Naive thymus-derived CD4-positive, alpha-beta T cell (primary cell): ENCODE measurements at regions not wholly inside any gene's neighbourhood (a gene's known extent, or its start where the extent isn't known, plus 50 kb on each side); places are given as distances from the start of the nearest gene placed in this dataset.

ENCODE experiments used
- ATAC-seq: fragments of 150-1000 bp; cut with Tn5 transposase; 2 replicates; pipeline ENCODE4 v1.10.0; 2021; ENCODE audit warnings: mild to moderate bottlenecking, moderate library complexity
- CTCF ChIA-PET: fragments of 350-600 bp; sonication (Branson Sonifier 250); formaldehyde crosslinking; loops from one replicate; lab custom pipeline; 2021; ENCODE audit warnings: antibody characterized with exemption; lab: Charles Lee
- POLR2A ChIA-PET: fragments of 350-600 bp; sonication (Branson Sonifier 250); formaldehyde crosslinking; loops from one replicate; lab custom pipeline; 2021; ENCODE audit warnings: antibody characterized with exemption, inconsistent platforms; lab: Charles Lee
- DNase-seq, 9 donors: peaks; one replicate each; pipeline versions ENCODE4 v3.0.0 to v3.0.0-alpha.2; 2020 to 2022; ENCODE audit warnings: mixed read lengths in 1 of 9
- H3K27ac ChIP-seq: one replicate; pipeline ENCODE4 v1.7.0; 2013; ENCODE audit warnings: mild to moderate bottlenecking, low read depth, low read length, moderate library complexity
- H3K27me3 ChIP-seq, 2 donors: one replicate each; pipeline ENCODE4 v1.7.0; 2013; ENCODE audit warnings: low read length in 2 of 2, mild to moderate bottlenecking in 2 of 2, moderate library complexity in 2 of 2; ENCODE audit not compliant: control insufficient read depth in 2 of 2, insufficient read depth in 2 of 2
- H3K36me3 ChIP-seq, 3 experiments: 1 replicate in 2 of 3; 2 replicates in 1 of 3; pipeline ENCODE4 v1.7.0; 2013; ENCODE audit warnings: low read length in 3 of 3, mild to moderate bottlenecking in 3 of 3, moderate library complexity in 1 of 3; ENCODE audit not compliant: insufficient read depth in 3 of 3, control insufficient read depth in 2 of 3
- H3K4me1 ChIP-seq, 2 donors: one replicate each; pipeline ENCODE4 v1.7.0; 2013; ENCODE audit warnings: low read length in 2 of 2, mild to moderate bottlenecking in 2 of 2, moderate library complexity in 1 of 2; ENCODE audit not compliant: control insufficient read depth in 2 of 2, insufficient read depth in 2 of 2
- H3K4me3 ChIP-seq: 2 replicates; pipeline ENCODE4 v1.7.0; 2013; ENCODE audit warnings: mild to moderate bottlenecking, low read length
- H3K9me3 ChIP-seq, 3 experiments: 1 replicate in 2 of 3; 2 replicates in 1 of 3; pipeline ENCODE4 v1.7.0; 2013; ENCODE audit warnings: low read length in 3 of 3; ENCODE audit not compliant: control insufficient read depth in 2 of 3
- H3K27ac Mint-ChIP-seq, 9 donors: one replicate each; pipeline ENCODE4 v1.8.0; 2020 to 2022; ENCODE audit warnings: mixed read lengths in 9 of 9, mild to moderate bottlenecking in 8 of 9, moderate library complexity in 5 of 9, inconsistent platforms in 2 of 9
- H3K27me3 Mint-ChIP-seq, 5 donors: one replicate each; pipeline ENCODE4 v1.8.0; 2021 to 2022; ENCODE audit warnings: mixed read lengths in 5 of 5, mild to moderate bottlenecking in 1 of 5
- H3K36me3 Mint-ChIP-seq, 5 donors: one replicate each; pipeline ENCODE4 v1.8.0; 2020 to 2022; ENCODE audit warnings: mixed read lengths in 5 of 5, mild to moderate bottlenecking in 3 of 5, inconsistent platforms in 1 of 5
- H3K4me1 Mint-ChIP-seq, 7 donors: one replicate each; pipeline ENCODE4 v1.8.0; 2020 to 2022; ENCODE audit warnings: mixed read lengths in 7 of 7, mild to moderate bottlenecking in 3 of 7, inconsistent platforms in 1 of 7
- H3K4me3 Mint-ChIP-seq, 10 donors: one replicate each; pipeline ENCODE4 v1.8.0; 2020 to 2022; ENCODE audit warnings: mild to moderate bottlenecking in 10 of 10, mixed read lengths in 10 of 10, moderate library complexity in 6 of 10, inconsistent platforms in 2 of 10
- H3K9me3 Mint-ChIP-seq, 11 donors: one replicate each; pipeline ENCODE4 v1.8.0; 2020 to 2022; ENCODE audit warnings: mixed read lengths in 11 of 11, mild to moderate bottlenecking in 4 of 11, inconsistent platforms in 1 of 11, moderate library complexity in 1 of 11
- intact Hi-C, 2 donors: fragments of 100-400 bp; cut with micrococcal nuclease; formaldehyde crosslinking; loops; one replicate each; pipeline ENCODE4 v1.15.1; 2023

DNA sequence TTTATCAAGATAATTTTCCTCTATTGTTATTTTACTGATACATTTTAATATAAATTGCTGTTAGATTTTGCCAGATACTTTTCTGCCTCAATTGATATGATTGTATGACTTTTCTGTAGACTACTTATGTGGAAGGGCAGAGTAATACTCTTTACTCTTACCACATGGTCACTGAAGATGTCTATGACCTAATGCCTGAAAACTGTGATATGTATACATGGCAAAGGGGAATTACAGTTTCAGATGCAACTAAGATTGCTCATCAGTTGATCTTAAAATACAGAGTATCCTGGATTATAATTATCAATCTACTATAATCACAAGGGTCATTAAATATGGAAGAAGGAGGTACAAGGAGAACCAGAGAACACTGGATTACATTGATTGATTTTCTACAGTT, 1528.0 kb downstream of the BRINP3 start:
- Mint-ChIP-seq H3K27ac (no peak overlapping the region), H3K4me1 (no peaks in the 10 kb centered on the region), H3K27me3 (no peaks in the 10 kb centered on the region), H3K36me3 (no peaks in the 10 kb centered on the region), H3K9me3 (peaks cover 0 to 10% (median 4%) of the 10 kb centered on the region in 11 donors), H3K4me3 (no peak overlapping the region)
- H3K4me1 ChIP-seq: no peaks in the 10 kb centered on the region
- ATAC-seq (no peak), DNase-seq (no peak)
- no peak overlapping the region for H3K27ac ChIP-seq
- no peaks in the 10 kb centered on the region for H3K36me3 ChIP-seq
- ChIA-PET CTCF (no interaction called here), POLR2A (no interaction called here)
- H3K4me3 ChIP-seq: no peak overlapping the region
- no peaks in the 10 kb centered on the region for H3K27me3 ChIP-seq
- no peaks in the 10 kb centered on the region for H3K9me3 ChIP-seq
- intact Hi-C loops: no loop called here

GRCh38 chr1:188958461-188959115, 1519.1 kb downstream of the BRINP3 start:
- peaks cover 3 to 25% (median 9%) of the 10 kb centered on the region in 11 donors for H3K9me3 Mint-ChIP-seq
- H3K27me3 ChIP-seq: no peaks in the 10 kb centered on the region
- no peak overlapping the region for H3K4me3 Mint-ChIP-seq
- intact Hi-C loops: no loop called here
- ChIA-PET POLR2A (no interaction called here), CTCF (no interaction called here)
- H3K27ac ChIP-seq: no peak overlapping the region
- H3K4me1 Mint-ChIP-seq: no peaks in the 10 kb centered on the region
- H3K4me3 ChIP-seq: no peak overlapping the region
- H3K27me3 Mint-ChIP-seq: no peaks in the 10 kb centered on the region
- H3K36me3 ChIP-seq: no peaks in the 10 kb centered on the region
- H3K36me3 Mint-ChIP-seq: no peaks in the 10 kb centered on the region
- H3K27ac Mint-ChIP-seq: no peak overlapping the region
- H3K4me1 ChIP-seq: no peaks in the 10 kb centered on the region
- no peak for ATAC-seq
- DNase-seq: no peak
- peaks cover 0 to 3% (median 0%) of the 10 kb centered on the region in 3 experiments for H3K9me3 ChIP-seq

GRCh38 chr1:188986745-188987417, 1490.8 kb downstream of the BRINP3 start:
- no peaks in the 10 kb centered on the region for H3K36me3 ChIP-seq
- no peak overlapping the region for H3K4me3 Mint-ChIP-seq
- no peaks in the 10 kb centered on the region for H3K36me3 Mint-ChIP-seq
- no peak overlapping the region for H3K27ac ChIP-seq
- H3K4me3 ChIP-seq: no peak overlapping the region
- H3K27me3 ChIP-seq: no peaks in the 10 kb centered on the region
- H3K27me3 Mint-ChIP-seq: no peaks in the 10 kb centered on the region
- peaks cover 0 to 32% (median 14%) of the 10 kb centered on the region in 11 donors for H3K9me3 Mint-ChIP-seq
- intact Hi-C loops: no loop called here
- CTCF ChIA-PET: no interaction called here
- ATAC-seq: no peak
- H3K9me3 ChIP-seq: no peaks in the 10 kb centered on the region
- DNase-seq: no peak
- H3K4me1 ChIP-seq: no peaks in the 10 kb centered on the region
- no peak overlapping the region for H3K27ac Mint-ChIP-seq
- POLR2A ChIA-PET: no interaction called here
- no peaks in the 10 kb centered on the region for H3K4me1 Mint-ChIP-seq

DNA sequence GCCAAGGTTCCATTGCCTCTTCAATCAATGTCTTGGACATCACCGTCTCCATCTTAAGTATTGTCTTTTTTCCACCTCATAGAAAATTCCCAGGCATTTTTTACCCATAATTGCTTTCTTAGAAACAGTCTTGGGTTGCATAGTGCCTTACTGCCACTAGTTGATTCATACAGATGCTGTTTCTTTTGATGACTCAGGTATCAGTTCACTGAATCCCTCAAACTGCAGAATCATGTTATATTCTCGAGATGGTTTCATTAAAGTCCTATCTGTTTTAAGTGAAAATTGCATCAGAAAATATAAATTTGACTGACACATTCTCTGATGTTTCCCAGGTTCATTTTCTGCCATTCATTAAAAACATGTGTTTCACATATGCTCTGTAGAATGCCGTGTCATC, 1489.1 kb downstream of the BRINP3 start:
- intact Hi-C loops: no loop called here
- peaks cover 0 to 35% (median 10%) of the 10 kb centered on the region in 11 donors for H3K9me3 Mint-ChIP-seq

DNA sequence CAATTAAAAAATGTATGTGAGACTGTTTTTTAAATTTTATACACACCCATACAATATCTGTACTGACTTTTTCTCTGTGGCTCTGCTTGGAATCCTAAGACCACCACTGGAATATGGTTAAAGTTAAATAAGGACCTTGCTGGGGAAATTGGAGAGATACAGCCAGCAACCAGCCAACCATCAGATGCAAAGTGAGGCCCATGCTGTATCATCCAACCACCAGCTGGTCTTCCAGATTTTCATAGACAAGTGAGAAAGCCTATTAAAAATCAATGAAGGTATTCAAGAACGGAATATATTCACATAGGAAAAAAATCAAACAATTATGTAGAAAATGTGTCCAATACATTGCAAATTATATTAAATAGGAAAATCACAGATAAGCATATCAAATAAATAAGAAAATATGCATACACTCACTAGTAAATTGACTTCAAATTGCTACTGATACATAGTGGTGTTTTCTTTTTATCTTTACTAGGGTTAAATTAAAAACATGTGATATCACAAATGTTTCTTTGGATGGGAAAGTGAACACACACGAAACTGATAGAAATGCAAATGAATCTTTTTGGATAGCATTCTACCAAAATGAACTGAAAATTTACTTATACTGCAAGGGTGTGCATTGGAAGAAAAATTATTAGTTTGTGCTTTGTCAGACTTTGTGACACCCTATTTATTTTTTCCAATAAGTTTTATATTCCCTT, 1486.3 kb downstream of the BRINP3 start:
- CTCF ChIA-PET: no interaction called here

More for the DNA sequence above, 1489.1 kb downstream of the BRINP3 start:
- Histone ChIP-seq H3K4me3 (no peak overlapping the region), H3K27me3 (no peaks in the 10 kb centered on the region), H3K4me1 (no peaks in the 10 kb centered on the region), H3K27ac (no peak overlapping the region), H3K36me3 (no peaks in the 10 kb centered on the region), H3K9me3 (no peaks in the 10 kb centered on the region)
- POLR2A ChIA-PET: no interaction called here
- Mint-ChIP-seq H3K27me3 (no peaks in the 10 kb centered on the region), H3K4me1 (no peaks in the 10 kb centered on the region), H3K27ac (no peak overlapping the region), H3K36me3 (no peaks in the 10 kb centered on the region), H3K4me3 (no peak overlapping the region)
- ATAC-seq (no peak), DNase-seq (no peak)
- CTCF ChIA-PET: no interaction called here

DNA sequence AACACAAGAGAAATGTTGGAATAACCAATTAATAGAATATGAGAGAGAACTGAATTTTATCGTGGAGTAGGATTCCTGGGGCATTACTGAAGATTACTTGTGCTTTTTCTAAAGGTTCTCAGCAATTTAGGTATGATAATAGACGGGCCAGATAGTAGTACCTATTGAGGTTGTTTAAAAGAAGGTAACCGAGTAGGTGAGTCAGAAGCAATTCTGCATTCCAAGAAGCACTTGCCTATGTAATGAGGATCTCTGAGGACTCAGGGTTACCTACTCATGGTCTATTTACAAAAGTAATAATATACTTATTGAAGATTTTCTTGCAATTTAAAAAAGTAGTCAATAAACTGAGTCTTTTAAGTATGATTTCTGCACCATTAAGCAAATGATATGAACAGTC, 1469.8 kb downstream of the BRINP3 start:
- H3K27me3 Mint-ChIP-seq: no peaks in the 10 kb centered on the region
- H3K36me3 Mint-ChIP-seq: no peaks in the 10 kb centered on the region
- POLR2A ChIA-PET: no interaction called here

More for the DNA sequence above, 1486.3 kb downstream of the BRINP3 start:
- H3K4me3 Mint-ChIP-seq: no peak overlapping the region
- POLR2A ChIA-PET: no interaction called here
- peaks cover 0 to 17% (median 4%) of the 10 kb centered on the region in 11 donors for H3K9me3 Mint-ChIP-seq
- ATAC-seq (no peak), DNase-seq (no peak)
- Histone ChIP-seq H3K4me1 (no peaks in the 10 kb centered on the region), H3K9me3 (peaks cover 0 to 3% (median 0%) of the 10 kb centered on the region in 3 experiments), H3K36me3 (no peaks in the 10 kb centered on the region), H3K27ac (no peak overlapping the region), H3K27me3 (no peaks in the 10 kb centered on the region), H3K4me3 (no peak overlapping the region)
- no peaks in the 10 kb centered on the region for H3K36me3 Mint-ChIP-seq
- intact Hi-C loops: no loop called here
- H3K27ac Mint-ChIP-seq: no peak overlapping the region
- no peaks in the 10 kb centered on the region for H3K27me3 Mint-ChIP-seq
- H3K4me1 Mint-ChIP-seq: no peaks in the 10 kb centered on the region

More for the DNA sequence above, 1469.8 kb downstream of the BRINP3 start:
- CTCF ChIA-PET: no interaction called here
- ATAC-seq: no peak
- no peaks in the 10 kb centered on the region for H3K27me3 ChIP-seq
- no peak for DNase-seq
- Mint-ChIP-seq H3K27ac (no peak overlapping the region), H3K4me3 (no peak overlapping the region), H3K4me1 (no peaks in the 10 kb centered on the region), H3K9me3 (peaks cover 0 to 15% (median 0%) of the 10 kb centered on the region in 11 donors)
- H3K4me3 ChIP-seq: no peak overlapping the region
- H3K36me3 ChIP-seq: no peaks in the 10 kb centered on the region
- intact Hi-C loops: no loop called here
- no peaks in the 10 kb centered on the region for H3K4me1 ChIP-seq
- no peak overlapping the region for H3K27ac ChIP-seq
- H3K9me3 ChIP-seq: no peaks in the 10 kb centered on the region
